ENCODE measurements at regions not wholly inside any gene's neighbourhood (a gene's known extent, or its start where the extent isn't known, plus 50 kb on each side); places are given as distances from the start of the nearest gene placed in this dataset.
A peak's percentile ranks its signal among the peaks of the same experiment; 100 is the strongest.

- no peak overlapping the region for H2AFZ ChIP-seq (ENCODE audit: low read length)
- no peak overlapping the region for H3K27ac ChIP-seq (ENCODE audit: low read depth, low read length)
- no peak for DNase-seq (ENCODE audit: insufficient read length, low spot score, missing footprints)
- H4K20me1 ChIP-seq (ENCODE audit: insufficient read depth, low read length) = no peaks in the 10 kb centered on the region
- H3K79me2 ChIP-seq (ENCODE audit: insufficient read depth, low read length) = no peaks in the 10 kb centered on the region
- no peaks in the 10 kb centered on the region for H3K9me3 ChIP-seq (ENCODE audit: low read depth, low read length)
- TF ChIP-seq CTCF (IDR thresholded peaks at IDR 0.05; ENCODE audit: extremely low read depth, low read depth, low read length) = no peak
- no peaks in the 10 kb centered on the region for H3K36me3 ChIP-seq (ENCODE audit: insufficient read depth, low read length)
- no peaks in the 10 kb centered on the region for H3K27me3 ChIP-seq (ENCODE audit: insufficient read depth, low read length)
- peak overlapping the region; percentile 32 for H3K4me2 ChIP-seq (ENCODE audit: insufficient read depth, low read length)
- H3K4me3 ChIP-seq (ENCODE audit: insufficient read depth, low read length) = no peak overlapping the region
- H3K4me1 ChIP-seq (ENCODE audit: insufficient read depth, low read length) = peaks cover 12% of the 10 kb centered on the region
Measured at GRCh38 chr6:27760464-27760863, 151.7 kb downstream of the OR2B2 start.

GRCh38 chr6:27759930-27760329, 152.3 kb downstream of the OR2B2 start:
- no peak overlapping the region for H3K4me2 ChIP-seq (ENCODE audit: insufficient read depth, low read length)
- TF ChIP-seq CTCF (IDR thresholded peaks at IDR 0.05; ENCODE audit: extremely low read depth, low read depth, low read length) = no peak
- H4K20me1 ChIP-seq (ENCODE audit: insufficient read depth, low read length) = no peaks in the 10 kb centered on the region
- H3K9me3 ChIP-seq (ENCODE audit: low read depth, low read length) = no peaks in the 10 kb centered on the region
- no peak overlapping the region for H3K4me3 ChIP-seq (ENCODE audit: insufficient read depth, low read length)
- no peak overlapping the region for H3K27ac ChIP-seq (ENCODE audit: low read depth, low read length)
- H3K79me2 ChIP-seq (ENCODE audit: insufficient read depth, low read length) = no peaks in the 10 kb centered on the region
- H3K27me3 ChIP-seq (ENCODE audit: insufficient read depth, low read length) = no peaks in the 10 kb centered on the region
- peaks cover 12% of the 10 kb centered on the region for H3K4me1 ChIP-seq (ENCODE audit: insufficient read depth, low read length)
- DNase-seq (ENCODE audit: insufficient read length, low spot score, missing footprints) = no peak
- no peaks in the 10 kb centered on the region for H3K36me3 ChIP-seq (ENCODE audit: insufficient read depth, low read length)
- no peak overlapping the region for H2AFZ ChIP-seq (ENCODE audit: low read length)

- Histone ChIP-seq H3K4me1 (ENCODE audit: insufficient read depth, low read length) (peaks cover 18% of the 10 kb centered on the region), H3K4me3 (ENCODE audit: insufficient read depth, low read length) (no peak overlapping the region), H3K4me2 (ENCODE audit: insufficient read depth, low read length) (no peak overlapping the region), H3K27me3 (ENCODE audit: insufficient read depth, low read length) (no peaks in the 10 kb centered on the region), H3K36me3 (ENCODE audit: insufficient read depth, low read length) (no peaks in the 10 kb centered on the region), H4K20me1 (ENCODE audit: insufficient read depth, low read length) (no peaks in the 10 kb centered on the region), H3K27ac (ENCODE audit: low read depth, low read length) (no peak overlapping the region), H2AFZ (ENCODE audit: low read length) (no peak overlapping the region), H3K9me3 (ENCODE audit: low read depth, low read length) (no peaks in the 10 kb centered on the region), H3K79me2 (ENCODE audit: insufficient read depth, low read length) (no peaks in the 10 kb centered on the region)
- no peak for TF ChIP-seq CTCF (IDR thresholded peaks at IDR 0.05; ENCODE audit: extremely low read depth, low read depth, low read length)
- no peak for DNase-seq (ENCODE audit: insufficient read length, low spot score, missing footprints)
Measured at GRCh38 chr6:27758491-27758890, 153.7 kb downstream of the OR2B2 start.

- Histone ChIP-seq H3K4me3 (ENCODE audit: insufficient read depth, low read length) (peak overlapping the region; percentile 69), H3K27me3 (ENCODE audit: insufficient read depth, low read length) (no peaks in the 10 kb centered on the region), H3K9me3 (ENCODE audit: low read depth, low read length) (no peaks in the 10 kb centered on the region), H3K79me2 (ENCODE audit: insufficient read depth, low read length) (no peaks in the 10 kb centered on the region), H2AFZ (ENCODE audit: low read length) (peak overlapping the region; percentile 88), H3K4me2 (ENCODE audit: insufficient read depth, low read length) (peak overlapping the region; percentile 68), H3K4me1 (ENCODE audit: insufficient read depth, low read length) (peaks cover 19% of the 10 kb centered on the region), H4K20me1 (ENCODE audit: insufficient read depth, low read length) (no peaks in the 10 kb centered on the region), H3K27ac (ENCODE audit: low read depth, low read length) (no peak overlapping the region), H3K36me3 (ENCODE audit: insufficient read depth, low read length) (no peaks in the 10 kb centered on the region)
- DNase-seq (ENCODE audit: insufficient read length, low spot score, missing footprints) = peak; percentile 72
- TF ChIP-seq CTCF (IDR thresholded peaks at IDR 0.05; ENCODE audit: extremely low read depth, low read depth, low read length) = no peak
Measured at GRCh38 chr6:27757307-27757706, 154.9 kb downstream of the OR2B2 start.

Data from osteoblast (primary cell).